Omental fat pad (tissue), 3 donors: ENCODE measurements at regions not wholly inside any gene's neighbourhood (a gene's known extent, or its start where the extent isn't known, plus 50 kb on each side); places are given as distances from the start of the nearest gene placed in this dataset.

Experiments used
- ATAC-seq: fragments of 150-250 bp; one replicate; pipeline ENCODE4 v1.9.1; 2016; ENCODE audit warnings: mild to moderate bottlenecking, moderate library complexity; ENCODE audit not compliant: low FRiP score
- DNase-seq: peaks from one replicate; pipeline ENCODE4 v3.0.0-alpha.2; 2019; ENCODE audit warnings: low spot score
- small RNA-seq: library from RNA; depleted of rRNA; stranded (forward); fragments of <200 nt; gene quantifications from one replicate; pipeline ENCODE3, GENCODE V24; 2016
- TF ChIP-seq, protein P1 (sequence below), 3 donors: fragments of 450-650 bp; IDR thresholded peaks; one replicate each; pipeline ENCODE4 v1.5.1; 2016 to 2017; ENCODE audit warnings: antibody characterized with exemption in 3 of 3, mild to moderate bottlenecking in 3 of 3, moderate library complexity in 2 of 3

GRCh38 chr15:79140846-79141570 lies 50.4 kb upstream of the RASGRF1 start:
- TF ChIP-seq, protein P1, sequence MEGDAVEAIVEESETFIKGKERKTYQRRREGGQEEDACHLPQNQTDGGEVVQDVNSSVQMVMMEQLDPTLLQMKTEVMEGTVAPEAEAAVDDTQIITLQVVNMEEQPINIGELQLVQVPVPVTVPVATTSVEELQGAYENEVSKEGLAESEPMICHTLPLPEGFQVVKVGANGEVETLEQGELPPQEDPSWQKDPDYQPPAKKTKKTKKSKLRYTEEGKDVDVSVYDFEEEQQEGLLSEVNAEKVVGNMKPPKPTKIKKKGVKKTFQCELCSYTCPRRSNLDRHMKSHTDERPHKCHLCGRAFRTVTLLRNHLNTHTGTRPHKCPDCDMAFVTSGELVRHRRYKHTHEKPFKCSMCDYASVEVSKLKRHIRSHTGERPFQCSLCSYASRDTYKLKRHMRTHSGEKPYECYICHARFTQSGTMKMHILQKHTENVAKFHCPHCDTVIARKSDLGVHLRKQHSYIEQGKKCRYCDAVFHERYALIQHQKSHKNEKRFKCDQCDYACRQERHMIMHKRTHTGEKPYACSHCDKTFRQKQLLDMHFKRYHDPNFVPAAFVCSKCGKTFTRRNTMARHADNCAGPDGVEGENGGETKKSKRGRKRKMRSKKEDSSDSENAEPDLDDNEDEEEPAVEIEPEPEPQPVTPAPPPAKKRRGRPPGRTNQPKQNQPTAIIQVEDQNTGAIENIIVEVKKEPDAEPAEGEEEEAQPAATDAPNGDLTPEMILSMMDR (IDR thresholded peaks at IDR 0.05): no peak
- ATAC-seq: no peak
- DNase-seq: no peak

Small RNA genes in the stretch of these regions (small RNA-seq; reads per million reads assigned to genes)
- gene MIR184: 1.7 reads per million, percentile 27 among the genes with 10 or more reads in this experiment
